ENCODE measurements at regions not wholly inside any gene's neighbourhood (a gene's known extent, or its start where the extent isn't known, plus 50 kb on each side); places are given as distances from the start of the nearest gene placed in this dataset.

GRCh38 chr13:86795858-86796257 is 875.3 kb upstream of the SLITRK5 start:
- no peak overlapping the region for H3K56ac ChIP-seq (ENCODE audit: insufficient read length, low read depth, low read length)
- no peak overlapping the region for H3K4me2 ChIP-seq (ENCODE audit: insufficient read depth, insufficient read length, low read length)
- no peak overlapping the region for H3K4ac ChIP-seq (ENCODE audit: low read depth, low read length)
- TF ChIP-seq CTCF (conservative IDR thresholded peaks at IDR 0.05): no peak
- no peak overlapping the region for H2AFZ ChIP-seq (ENCODE audit: low read length)
- no peak overlapping the region for H4K8ac ChIP-seq (replicated peaks; ENCODE audit: insufficient read length, low read depth, low read length)
- Mint-ChIP-seq H3K36me3 (ENCODE audit: insufficient read depth in 1 of 3, low read depth in 3 of 3) (peaks cover 2 to 13% (median 13%) of the 10 kb centered on the region in 3 experiments; a peak in 5 of 7 replicates), H3K4me1 (no peaks in the 10 kb centered on the region), H3K9me3 (peaks cover 20 to 28% of the 10 kb centered on the region in 2 experiments; a peak in 4 of 5 replicates), H3K27me3 (ENCODE audit: low read depth) (no peaks in the 10 kb centered on the region), H3K27ac (no peak overlapping the region), H3K4me3 (no peak overlapping the region)
- no peaks in the 10 kb centered on the region for H3K4me1 ChIP-seq (ENCODE audit: insufficient read depth, low read length)
- no peaks in the 10 kb centered on the region for H3K79me1 ChIP-seq (ENCODE audit: insufficient read depth, low read depth, low read length, poor library complexity, severe bottlenecking)
- no peak overlapping the region for H2BK20ac ChIP-seq (ENCODE audit: low read depth, low read length, poor library complexity, severe bottlenecking)
- no peak overlapping the region for H4K5ac ChIP-seq (ENCODE audit: insufficient read length, low read depth, low read length)
- no peak overlapping the region for H4K91ac ChIP-seq (ENCODE audit: insufficient read length, low read depth, low read length)
- H2BK12ac ChIP-seq (ENCODE audit: insufficient read length, low read depth, low read length): no peak overlapping the region
- no peak overlapping the region for H2BK5ac ChIP-seq (ENCODE audit: insufficient read length, low read length)
- no peak overlapping the region for H3K14ac ChIP-seq (ENCODE audit: insufficient read depth, low read length)
- DNase-seq: no peak
- no peaks in the 10 kb centered on the region for H3K23me2 ChIP-seq (ENCODE audit: insufficient read length, low read depth, low read length, poor library complexity, severe bottlenecking)
- H3K27me3 ChIP-seq (ENCODE audit: insufficient read depth, low read length): no peaks in the 10 kb centered on the region
- H4K20me1 ChIP-seq (ENCODE audit: control insufficient read depth, insufficient read depth, insufficient read length): no peaks in the 10 kb centered on the region
- no peak overlapping the region for H2BK15ac ChIP-seq (ENCODE audit: low read depth, low read length)
- no peak overlapping the region for H2AK5ac ChIP-seq (ENCODE audit: insufficient read length, low read length)
- H3K79me2 ChIP-seq (ENCODE audit: insufficient read depth, low read length): no peaks in the 10 kb centered on the region
- H3K9me3 ChIP-seq (ENCODE audit: control insufficient read depth, low read depth, low read length): no peaks in the 10 kb centered on the region
- H3K23ac ChIP-seq (ENCODE audit: insufficient read length, low read depth, low read length): no peak overlapping the region
- H3K27ac ChIP-seq (ENCODE audit: insufficient read length, low read depth, low read length): no peak overlapping the region
- no peak overlapping the region for H3T11ph ChIP-seq (ENCODE audit: low read length)
- H3K9ac ChIP-seq (ENCODE audit: extremely low read depth, insufficient read length, low read length): no peak overlapping the region
- no peak overlapping the region for H2BK120ac ChIP-seq (ENCODE audit: low read depth, low read length, poor library complexity, severe bottlenecking)
- no CpG with 5 or more reads among the region's 2 CpGs for WGBS (ENCODE audit: extremely low coverage, insufficient read length, low lambda C conversion rate)
- no peak overlapping the region for H3K18ac ChIP-seq (ENCODE audit: insufficient read length, low read depth, low read length)

Data from H9 (cell line).